ENCODE measurements at regions not wholly inside any gene's neighbourhood (a gene's known extent, or its start where the extent isn't known, plus 50 kb on each side); places are given as distances from the start of the nearest gene placed in this dataset.
"Not testable (repeated sequence)": the region's sequence is repeated elsewhere in the genome, so short reads cannot be mapped to it uniquely, and the experiment has no call there.

DNA sequence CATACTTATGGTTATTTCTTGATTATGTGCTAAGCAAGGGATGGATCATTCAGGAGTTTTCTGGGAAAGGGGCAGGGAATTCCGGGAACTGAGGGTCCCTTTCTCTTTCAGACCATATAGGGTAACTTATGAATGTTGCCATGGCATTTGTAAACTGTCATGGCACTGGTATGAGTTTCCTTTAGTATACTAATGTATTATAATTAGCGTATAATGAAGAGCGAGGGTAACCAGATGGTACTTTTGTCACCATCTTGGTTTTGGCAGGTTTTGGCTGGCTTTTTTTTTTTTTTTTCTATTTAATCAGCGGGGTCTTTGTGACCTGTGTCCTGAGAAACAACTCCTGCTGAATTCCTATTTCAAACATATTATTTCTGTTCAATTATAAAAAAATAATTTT lies 237.6 kb upstream of the PTER start:
- TF ChIP-seq, protein P1, sequence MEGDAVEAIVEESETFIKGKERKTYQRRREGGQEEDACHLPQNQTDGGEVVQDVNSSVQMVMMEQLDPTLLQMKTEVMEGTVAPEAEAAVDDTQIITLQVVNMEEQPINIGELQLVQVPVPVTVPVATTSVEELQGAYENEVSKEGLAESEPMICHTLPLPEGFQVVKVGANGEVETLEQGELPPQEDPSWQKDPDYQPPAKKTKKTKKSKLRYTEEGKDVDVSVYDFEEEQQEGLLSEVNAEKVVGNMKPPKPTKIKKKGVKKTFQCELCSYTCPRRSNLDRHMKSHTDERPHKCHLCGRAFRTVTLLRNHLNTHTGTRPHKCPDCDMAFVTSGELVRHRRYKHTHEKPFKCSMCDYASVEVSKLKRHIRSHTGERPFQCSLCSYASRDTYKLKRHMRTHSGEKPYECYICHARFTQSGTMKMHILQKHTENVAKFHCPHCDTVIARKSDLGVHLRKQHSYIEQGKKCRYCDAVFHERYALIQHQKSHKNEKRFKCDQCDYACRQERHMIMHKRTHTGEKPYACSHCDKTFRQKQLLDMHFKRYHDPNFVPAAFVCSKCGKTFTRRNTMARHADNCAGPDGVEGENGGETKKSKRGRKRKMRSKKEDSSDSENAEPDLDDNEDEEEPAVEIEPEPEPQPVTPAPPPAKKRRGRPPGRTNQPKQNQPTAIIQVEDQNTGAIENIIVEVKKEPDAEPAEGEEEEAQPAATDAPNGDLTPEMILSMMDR (IDR thresholded peaks at IDR 0.05; ENCODE audit: control extremely low read depth, extremely low read depth, low read depth, missing control alignments) = no peak
- POLR2A ChIA-PET = no interaction called here
- no peak for DNase-seq (ENCODE audit: extremely low spot score)
- CTCF ChIA-PET = no interaction called here

DNA sequence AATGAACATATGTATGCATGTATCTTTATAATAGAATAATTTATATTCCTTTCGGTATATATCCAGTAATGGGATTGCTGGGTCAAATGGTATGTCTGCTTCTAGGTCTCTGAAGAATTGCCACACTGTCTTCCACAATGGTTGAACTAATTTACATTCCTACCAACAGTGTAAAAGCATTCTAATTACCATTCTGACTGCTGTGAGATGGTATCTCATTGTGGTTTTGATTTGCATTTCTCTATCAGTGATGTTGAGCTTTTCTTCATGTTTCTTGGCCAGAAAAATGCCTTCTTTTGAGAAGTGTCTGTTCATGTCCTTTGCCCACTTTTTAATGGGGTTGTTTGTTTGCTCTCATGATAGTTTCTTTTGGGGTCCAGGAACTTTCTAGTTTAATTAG lies 213.2 kb upstream of the PTER start:
- DNase-seq (ENCODE audit: extremely low spot score); POLR2A ChIA-PET; CTCF ChIA-PET: not testable (repeated sequence)

DNA sequence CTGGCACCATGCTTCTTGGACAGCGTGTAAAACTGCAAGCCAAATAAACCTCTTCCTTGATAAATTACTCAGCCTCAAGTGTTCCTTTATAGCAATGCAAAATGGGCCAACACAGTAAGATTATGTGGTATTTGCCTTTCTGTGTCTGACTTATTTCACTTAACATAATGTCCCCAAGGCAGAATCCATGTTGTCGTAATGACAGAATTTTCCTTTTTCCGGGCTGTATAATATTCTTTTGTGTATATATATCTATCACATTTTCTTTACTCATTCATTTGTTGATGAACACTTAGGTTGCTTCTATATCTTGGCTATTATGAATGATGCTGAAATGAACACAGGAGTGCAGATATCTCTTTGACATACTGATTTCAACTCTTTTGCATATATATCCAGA lies 209.1 kb upstream of the PTER start:
- DNase-seq (ENCODE audit: extremely low spot score) = no peak
- ChIA-PET CTCF (no interaction called here), POLR2A (no interaction called here)
- TF ChIP-seq, protein P1 (IDR thresholded peaks at IDR 0.05; ENCODE audit: control extremely low read depth, extremely low read depth, low read depth, missing control alignments) = no peak

DNA sequence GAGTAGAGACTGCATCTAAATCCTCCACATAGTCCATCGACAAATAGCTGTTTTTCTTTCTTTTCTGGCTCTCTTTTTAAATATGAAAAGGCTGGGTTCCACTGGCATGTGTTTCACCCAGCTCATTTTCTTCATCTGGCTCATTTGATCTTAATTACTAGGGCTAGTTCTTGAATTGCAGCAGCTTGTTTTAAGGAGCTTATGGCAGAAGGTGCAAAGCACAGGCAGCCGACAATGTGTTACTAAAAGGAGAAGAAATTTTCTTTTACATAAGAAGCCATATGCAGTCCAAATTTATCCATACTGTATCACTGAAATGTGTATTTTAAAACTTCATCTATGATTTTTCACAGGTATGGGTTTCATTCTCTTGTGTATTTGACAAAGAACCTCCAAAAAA lies 205.6 kb upstream of the PTER start:
- CTCF ChIA-PET = no interaction called here
- POLR2A ChIA-PET = no interaction called here
- TF ChIP-seq, protein P1 (IDR thresholded peaks at IDR 0.05; ENCODE audit: control extremely low read depth, extremely low read depth, low read depth, missing control alignments) = no peak
- no peak for DNase-seq (ENCODE audit: extremely low spot score)

DNA sequence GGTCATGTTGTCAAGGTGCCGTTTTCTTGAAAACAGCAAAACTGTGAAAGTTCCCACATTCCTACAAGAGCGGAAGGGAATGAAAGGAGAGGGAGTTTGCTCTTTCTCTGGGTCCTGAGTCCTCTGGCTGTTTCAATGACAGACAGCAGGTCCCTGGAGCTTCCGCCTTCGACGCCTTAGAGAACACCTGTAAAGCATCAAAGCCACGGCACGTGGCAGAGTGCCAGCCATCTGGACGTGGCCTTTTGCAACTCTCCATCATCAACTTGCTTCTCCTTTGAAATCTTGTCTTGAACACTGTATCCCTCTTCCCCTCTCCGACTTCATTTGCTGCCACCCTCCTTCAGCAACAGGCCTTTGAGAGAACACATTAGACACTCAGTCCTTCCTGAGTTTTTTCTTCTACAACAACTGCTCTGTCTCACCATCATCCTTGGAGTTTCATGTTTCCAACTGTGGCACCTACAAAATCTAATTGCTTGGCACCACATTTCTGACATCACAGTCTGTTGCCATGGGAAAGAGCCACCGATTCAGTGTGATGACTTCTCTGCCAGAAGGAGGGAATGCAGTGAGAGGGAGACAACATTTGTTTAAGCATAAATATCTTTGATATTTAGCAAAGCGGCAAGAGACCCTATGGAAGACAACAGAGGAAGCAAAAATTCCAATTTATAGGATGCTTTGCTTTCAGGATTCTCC lies 204.9 kb upstream of the PTER start:
- ChIA-PET POLR2A (no interaction called here), CTCF (no interaction called here)
- TF ChIP-seq, protein P1 (IDR thresholded peaks at IDR 0.05; ENCODE audit: control extremely low read depth, extremely low read depth, low read depth, missing control alignments) = no peak
- DNase-seq (ENCODE audit: extremely low spot score) = no peak

DNA sequence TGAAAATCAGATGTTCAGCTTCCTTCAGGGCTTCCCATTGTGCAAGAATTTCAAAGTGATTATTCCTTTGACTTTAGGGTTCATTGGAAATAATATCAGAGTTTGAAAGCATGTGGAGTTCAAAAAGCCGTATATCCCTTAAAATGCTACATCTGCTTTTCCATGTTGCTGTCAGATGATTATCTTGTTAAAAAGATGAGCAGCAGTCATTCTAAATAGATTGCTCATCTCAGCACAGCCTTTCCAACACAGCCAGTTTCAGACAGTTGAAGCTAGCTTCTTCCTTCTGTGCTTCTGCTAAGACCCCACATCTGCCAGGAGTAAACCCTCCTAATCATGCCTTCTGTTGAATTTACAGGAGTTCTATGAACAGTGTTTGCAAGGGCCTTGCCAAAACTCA lies 204.4 kb upstream of the PTER start:
- POLR2A ChIA-PET = no interaction called here
- CTCF ChIA-PET = no interaction called here
- DNase-seq (ENCODE audit: extremely low spot score) = no peak
- TF ChIP-seq, protein P1 (IDR thresholded peaks at IDR 0.05; ENCODE audit: control extremely low read depth, extremely low read depth, low read depth, missing control alignments) = no peak

DNA sequence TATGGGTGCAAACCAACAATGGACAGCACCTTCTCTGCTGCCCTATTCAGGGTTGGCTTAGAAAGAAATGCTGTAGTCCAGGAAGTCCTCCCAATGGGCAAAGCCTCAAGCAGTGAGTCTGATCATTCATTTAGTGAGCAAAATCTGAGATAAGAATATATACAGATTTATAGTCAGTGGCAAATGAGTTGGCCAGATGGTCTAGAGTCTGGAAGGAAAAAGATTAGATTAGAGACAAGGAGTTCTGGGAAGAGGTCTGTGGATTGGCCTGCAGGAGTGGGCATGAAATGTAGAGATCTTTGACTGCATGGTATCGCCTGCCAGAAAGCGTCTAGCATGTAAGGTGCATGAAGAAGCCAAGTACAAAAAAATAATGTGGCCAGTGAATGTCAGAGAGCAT lies 201.9 kb upstream of the PTER start:
- POLR2A ChIA-PET = no interaction called here
- TF ChIP-seq, protein P1 (IDR thresholded peaks at IDR 0.05; ENCODE audit: control extremely low read depth, extremely low read depth, low read depth, missing control alignments) = no peak
- CTCF ChIA-PET = no interaction called here
- DNase-seq (ENCODE audit: extremely low spot score) = no peak

Measured in GM10248 (cell line).